ENCODE measurements at regions not wholly inside any gene's neighbourhood (a gene's known extent, or its start where the extent isn't known, plus 50 kb on each side); places are given as distances from the start of the nearest gene placed in this dataset.
A peak's percentile ranks its signal among the peaks of the same experiment; 100 is the strongest.
"Not testable (repeated sequence)": the region's sequence is repeated elsewhere in the genome, so short reads cannot be mapped to it uniquely, and the experiment has no call there.

- no peak for DNase-seq
Measured at GRCh38 chr14:40347675-40348074, 915.4 kb upstream of the FBXO33 start.

DNA sequence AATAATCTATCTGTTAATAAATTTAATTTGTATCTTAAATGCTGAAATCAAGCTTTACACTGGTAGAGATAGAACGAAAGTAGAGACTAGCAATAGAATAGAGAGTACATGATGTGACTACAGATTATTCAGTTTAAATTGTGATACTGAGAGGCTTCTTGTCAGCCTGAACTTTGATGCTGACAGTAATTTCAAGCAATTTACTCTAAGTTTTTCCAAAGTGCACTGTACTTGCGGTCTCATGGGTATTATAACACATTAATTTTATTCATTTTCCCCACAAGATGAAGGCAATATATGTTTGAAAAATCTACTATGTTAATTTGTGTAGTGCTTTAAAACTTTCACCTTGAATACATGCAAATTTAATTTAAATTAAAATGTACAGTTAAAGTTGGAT, 914.0 kb upstream of the FBXO33 start:
- DNase-seq: no peak

GRCh38 chr14:40345334-40345733, 913.1 kb upstream of the FBXO33 start:
- DNase-seq: peak; percentile 76

GRCh38 chr14:40340708-40341107, 908.5 kb upstream of the FBXO33 start:
- no peak for DNase-seq

DNA sequence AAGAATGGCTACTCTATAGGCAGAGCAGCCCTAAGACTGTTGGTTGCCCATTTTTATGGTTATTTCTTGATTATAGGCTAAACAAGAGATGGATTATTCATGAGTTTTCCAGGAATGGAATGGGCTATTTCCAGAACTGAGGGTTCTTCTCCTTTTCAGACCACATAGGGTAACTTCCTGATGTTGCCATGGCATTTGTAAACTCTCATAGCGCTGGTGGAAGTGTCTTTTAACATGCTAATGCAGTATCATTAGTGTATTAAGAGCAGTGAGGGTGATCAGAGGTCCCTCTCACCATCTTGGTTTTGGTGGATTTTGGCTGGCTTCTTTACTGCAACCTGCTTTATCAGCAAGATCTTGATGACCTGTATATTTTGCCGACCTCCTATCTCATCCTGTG, 904.6 kb upstream of the FBXO33 start:
- DNase-seq: peak; percentile 10

- not testable (repeated sequence) for DNase-seq
Measured at GRCh38 chr14:40326519-40326918, 894.3 kb upstream of the FBXO33 start.

DNA sequence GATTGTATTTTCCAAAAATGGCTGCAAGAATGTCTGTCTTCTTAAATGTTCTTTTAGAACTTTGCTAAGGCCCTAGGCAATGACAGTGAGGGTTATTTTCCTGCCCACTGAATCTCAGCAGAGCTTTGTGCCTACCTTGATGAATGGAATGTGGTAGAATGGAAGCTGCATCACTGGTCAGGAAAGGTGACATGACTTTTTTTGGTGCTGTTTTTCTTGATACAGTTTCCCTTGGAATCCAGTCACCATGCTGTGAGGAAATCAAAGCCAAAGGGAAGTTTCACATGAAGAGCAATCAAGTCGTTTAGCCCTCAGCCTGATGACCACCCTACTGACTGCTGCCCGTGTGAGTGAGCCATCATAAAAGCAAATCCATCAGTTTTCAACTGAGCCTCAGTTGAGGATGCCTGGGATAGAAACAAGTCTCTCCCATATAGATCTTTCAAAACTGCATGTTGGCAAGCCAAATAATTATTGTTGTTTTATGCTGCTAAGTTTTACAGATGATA, 886.0 kb upstream of the FBXO33 start:
- no peak for DNase-seq

DNA sequence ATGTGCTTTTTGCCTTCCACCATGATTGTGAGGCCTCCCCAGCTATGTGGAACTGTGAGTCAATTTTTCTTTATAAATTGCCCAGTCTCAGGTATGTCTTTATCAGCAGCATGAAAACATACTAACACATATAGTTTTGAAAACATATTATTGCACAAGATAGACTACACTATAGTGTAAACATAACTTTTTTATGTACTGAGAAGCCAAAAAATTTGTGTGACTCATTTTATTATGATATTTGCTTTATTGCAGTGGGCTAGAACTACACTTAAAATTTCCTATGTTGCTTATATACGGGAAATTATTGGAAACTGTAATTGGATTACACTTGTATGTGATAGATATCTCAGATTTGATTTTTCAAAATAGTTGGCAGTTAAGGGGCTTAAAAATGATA, 885.5 kb upstream of the FBXO33 start:
- no peak for DNase-seq

DNA sequence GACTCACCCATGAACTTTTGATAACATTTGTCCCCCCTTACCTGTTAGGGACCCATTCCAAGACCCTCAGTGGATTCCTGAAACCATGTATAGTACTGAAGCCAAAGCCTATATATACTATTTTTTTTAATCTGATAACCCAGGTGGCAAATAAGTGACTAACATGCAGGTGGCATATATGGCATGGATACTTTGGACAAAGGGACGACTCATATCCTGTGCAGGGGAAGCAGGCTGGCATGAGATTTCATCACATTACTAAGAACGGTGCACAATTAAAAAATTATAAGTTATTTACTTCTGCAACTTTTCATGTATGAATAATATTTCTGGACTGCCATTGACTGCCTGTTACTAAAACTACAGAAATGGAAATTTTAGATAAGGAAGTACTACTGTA, 880.1 kb upstream of the FBXO33 start:
- DNase-seq: no peak

DNA sequence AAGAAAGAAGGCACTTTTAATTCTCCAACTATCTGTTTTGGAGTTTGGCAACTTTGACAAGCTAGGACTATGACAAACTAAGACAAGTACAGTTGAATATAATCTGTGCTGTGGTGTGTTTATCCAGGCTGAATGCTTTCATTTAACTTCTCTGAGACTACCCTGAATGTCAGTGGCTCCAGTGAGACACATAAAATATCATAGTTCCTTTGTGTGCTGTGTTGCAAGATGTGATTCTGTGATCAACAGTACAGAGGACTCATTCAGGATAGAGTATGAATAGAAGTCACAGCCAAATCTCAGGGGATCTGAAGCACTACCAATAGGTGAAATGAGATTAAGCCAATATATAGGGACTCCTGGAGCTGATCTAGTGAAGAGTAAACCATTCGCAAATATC, 876.9 kb upstream of the FBXO33 start:
- no peak for DNase-seq

DNA sequence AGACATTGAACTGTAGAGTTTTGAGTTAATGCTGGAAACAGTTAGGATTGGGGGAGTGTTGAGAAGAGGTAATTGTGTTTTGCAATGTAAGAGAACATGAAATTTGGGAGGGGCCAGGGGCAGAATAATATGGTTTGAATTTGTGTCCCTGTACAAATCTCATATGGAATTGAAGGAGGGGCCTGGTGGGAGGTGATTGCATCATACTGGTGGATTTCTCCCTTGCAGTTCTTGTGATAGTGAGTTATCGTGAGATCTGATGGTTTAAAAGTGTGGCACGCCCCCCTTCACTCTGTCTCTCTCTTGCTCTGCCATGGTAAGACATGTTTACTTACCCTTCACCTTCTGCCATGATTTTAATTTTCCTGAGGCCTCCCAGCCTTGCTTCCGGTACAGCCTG, 876.0 kb upstream of the FBXO33 start:
- DNase-seq: no peak

GRCh38 chr14:40296821-40297220, 864.6 kb upstream of the FBXO33 start:
- DNase-seq: no peak

DNA sequence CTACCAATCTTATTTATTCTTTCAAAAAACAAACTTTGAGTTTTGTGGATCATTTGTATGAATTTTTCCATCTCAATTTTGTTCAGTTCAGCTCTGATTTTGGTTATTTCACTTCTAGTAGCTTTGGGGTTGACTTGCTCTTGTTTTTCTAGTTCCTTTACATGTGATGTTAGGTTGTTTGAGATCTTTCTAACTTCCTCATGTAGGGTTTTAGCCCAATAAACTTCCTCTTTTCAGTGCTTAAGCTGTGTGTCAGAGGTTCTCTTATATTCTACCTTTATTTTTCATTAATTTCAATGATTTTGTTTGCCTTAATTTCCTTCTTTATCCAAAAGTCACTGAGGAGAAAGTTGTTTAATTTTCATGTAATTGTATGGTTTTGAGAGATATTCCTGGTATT, 860.4 kb upstream of the FBXO33 start:
- peak; percentile 72 for DNase-seq

GRCh38 chr14:40282196-40282595, 850.0 kb upstream of the FBXO33 start:
- DNase-seq: no peak

DNA sequence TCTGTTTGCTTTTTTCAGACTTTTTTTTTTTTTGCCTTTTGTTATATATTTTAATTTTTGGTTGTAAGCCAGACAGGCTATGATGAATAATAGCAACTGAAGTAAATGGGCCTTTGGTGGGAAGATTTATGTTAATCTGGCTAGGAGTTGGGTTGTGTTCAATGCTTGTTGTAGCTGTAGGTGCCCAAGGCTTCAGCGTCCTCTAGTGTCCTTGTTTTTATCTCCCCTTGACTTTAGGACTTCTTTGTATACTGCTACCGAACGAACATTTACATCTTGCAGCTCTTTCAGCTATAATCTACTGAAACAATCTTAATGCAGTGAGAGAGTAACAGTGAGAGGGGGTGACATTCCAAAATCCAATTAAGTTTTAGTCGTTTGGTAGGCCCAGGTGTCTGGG, 848.4 kb upstream of the FBXO33 start:
- DNase-seq: no peak

DNA sequence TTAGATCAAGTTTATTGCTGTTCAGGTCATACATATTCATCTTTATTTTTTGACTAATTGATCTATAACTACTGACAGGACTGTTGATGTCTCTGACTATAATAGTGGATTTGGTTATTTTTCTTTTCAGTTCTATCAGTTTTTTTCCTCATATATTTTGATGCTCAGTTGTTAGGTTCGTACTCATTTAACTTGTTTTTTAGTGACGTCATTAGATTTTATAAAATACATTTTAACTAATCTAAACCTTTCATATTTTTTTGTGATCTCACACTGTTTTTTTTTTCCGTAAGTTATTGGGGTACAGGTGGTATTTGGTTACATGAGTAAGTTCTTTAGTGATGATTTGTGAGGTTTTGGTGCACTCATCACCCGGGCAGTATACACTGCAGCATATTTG, 841.2 kb upstream of the FBXO33 start:
- DNase-seq: no peak

DNA sequence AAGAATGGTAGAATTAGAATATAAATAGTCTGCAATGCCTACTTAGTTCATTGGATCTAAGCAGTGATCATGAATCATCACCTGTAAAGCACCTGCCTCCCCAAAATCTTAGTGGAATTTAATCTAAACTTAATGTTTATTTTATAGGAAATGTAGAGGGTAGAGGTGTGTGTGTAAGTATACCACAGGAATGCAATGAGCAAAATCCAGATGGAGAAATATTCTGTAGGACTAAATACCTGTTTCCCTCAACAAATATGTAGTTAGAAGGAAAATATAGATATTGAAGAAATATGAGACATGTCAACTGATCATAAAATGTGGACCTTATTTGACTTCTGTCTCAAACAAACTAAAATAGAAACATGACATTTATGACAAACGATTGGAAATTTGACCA, 839.2 kb upstream of the FBXO33 start:
- no peak for DNase-seq

GRCh38 chr14:40269436-40269835, 837.2 kb upstream of the FBXO33 start:
- no peak for DNase-seq

DNA sequence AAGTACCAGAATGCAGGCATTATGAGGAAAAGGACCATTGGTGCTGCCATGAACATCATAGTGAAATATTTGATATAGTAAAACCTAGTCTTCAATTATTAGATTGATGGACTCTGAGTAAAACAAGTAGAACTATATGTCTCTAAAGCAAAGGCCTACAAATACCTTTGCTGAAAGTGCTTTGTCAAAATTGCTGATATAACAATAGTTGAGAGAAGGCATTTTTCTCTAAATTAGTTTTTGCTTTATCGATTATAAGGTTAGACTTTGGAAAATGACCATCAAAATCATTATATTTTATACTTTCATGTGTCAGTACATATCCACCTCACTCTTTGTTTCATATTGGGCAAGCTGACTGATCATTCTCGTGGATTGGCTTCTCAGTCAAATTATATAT, 836.0 kb upstream of the FBXO33 start:
- DNase-seq: no peak

DNA sequence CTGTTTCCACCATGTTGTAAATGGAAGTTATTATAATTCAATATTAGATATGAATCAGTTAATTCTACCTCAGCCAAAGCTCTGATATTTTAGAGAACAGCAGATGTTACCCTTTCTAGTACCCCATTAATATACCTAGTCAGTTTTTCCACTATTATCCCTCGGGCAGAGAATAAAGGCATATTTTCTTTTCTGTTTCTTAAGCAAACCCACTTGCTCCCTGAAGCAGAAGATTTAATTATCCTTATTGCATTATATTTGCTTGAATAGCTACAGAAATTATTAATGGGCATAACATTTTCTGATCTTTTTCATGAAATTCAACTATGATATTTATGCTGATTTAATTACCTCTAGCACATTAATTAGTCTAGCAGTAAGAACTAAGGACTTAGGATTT, 832.9 kb upstream of the FBXO33 start:
- DNase-seq: no peak

- peak; percentile 12 for DNase-seq
Measured at GRCh38 chr14:40252817-40253447, 820.7 kb upstream of the FBXO33 start.

DNA sequence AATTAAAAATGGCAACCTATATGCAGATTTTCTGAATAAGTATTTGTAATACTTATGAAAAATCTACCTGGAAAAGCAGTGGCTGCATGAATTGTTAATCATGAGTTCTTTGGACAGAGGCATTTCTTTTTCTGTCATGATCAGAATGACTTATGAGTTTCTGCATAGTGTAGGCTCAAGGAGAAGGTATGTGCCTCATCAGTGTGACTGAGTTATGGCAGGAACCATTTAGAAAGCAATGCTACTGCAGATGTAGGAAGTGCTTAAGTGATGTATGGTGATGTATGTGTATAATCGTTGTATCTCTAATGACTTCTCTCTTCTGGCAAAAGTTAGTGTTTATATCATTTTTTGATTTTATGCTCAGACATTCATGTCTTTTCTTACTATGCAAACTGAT, 816.4 kb upstream of the FBXO33 start:
- DNase-seq: peak; percentile 15

DNA sequence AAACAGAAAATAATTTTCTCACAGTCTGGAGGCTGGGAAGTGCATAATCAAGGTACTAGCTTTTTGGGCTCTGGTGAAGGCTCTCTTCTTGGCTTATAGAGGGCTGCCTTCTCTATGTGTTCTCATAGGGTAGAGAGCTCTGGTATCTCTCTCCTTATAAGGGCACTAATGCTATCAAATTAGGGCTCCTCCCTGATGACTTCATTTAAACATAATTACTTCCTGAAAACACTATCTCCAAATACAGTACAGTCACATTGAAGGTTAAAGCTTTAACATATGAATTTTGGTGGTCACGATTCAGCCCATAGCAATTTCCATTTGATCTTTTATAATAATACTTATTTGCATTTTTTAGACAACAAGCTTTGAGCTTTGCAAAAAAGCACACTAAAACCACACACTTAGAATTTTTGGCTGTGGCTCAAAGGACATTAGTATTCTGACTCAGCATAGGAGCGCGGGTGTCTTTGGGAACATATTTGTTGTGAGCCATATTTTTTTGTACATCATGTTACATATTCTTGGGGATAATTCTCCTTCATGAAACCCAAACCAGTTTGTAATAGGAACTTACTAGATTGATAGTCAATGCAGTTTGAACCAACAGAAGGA, 808.1 kb upstream of the FBXO33 start:
- DNase-seq: peak; percentile 69

- no peak for DNase-seq
Measured at GRCh38 chr14:40232302-40232701, 800.1 kb upstream of the FBXO33 start.

GRCh38 chr14:40229676-40230075, 797.4 kb upstream of the FBXO33 start:
- no peak for DNase-seq
